Skeletal muscle cell (primary cell): ENCODE measurements at regions not wholly inside any gene's neighbourhood (a gene's known extent, or its start where the extent isn't known, plus 50 kb on each side); places are given as distances from the start of the nearest gene placed in this dataset.
A peak's percentile ranks its signal among the peaks of the same experiment; 100 is the strongest.

Experiments
- DNase-seq: peaks from one replicate; pipeline ENCODE4 v3.0.0-alpha.2; 2010; ENCODE audit warnings: low read depth
- H3K4me3 ChIP-seq: 2 replicates; pipeline ENCODE4 v1.5.1; 2011; ENCODE audit warnings: low read depth, mild to moderate bottlenecking, control low read depth, low read length, moderate library complexity

- no peak for DNase-seq
- no peak overlapping the region for H3K4me3 ChIP-seq
Observed at GRCh38 chr11:119525180-119525866, 102.4 kb upstream of the THY1 start.

DNA sequence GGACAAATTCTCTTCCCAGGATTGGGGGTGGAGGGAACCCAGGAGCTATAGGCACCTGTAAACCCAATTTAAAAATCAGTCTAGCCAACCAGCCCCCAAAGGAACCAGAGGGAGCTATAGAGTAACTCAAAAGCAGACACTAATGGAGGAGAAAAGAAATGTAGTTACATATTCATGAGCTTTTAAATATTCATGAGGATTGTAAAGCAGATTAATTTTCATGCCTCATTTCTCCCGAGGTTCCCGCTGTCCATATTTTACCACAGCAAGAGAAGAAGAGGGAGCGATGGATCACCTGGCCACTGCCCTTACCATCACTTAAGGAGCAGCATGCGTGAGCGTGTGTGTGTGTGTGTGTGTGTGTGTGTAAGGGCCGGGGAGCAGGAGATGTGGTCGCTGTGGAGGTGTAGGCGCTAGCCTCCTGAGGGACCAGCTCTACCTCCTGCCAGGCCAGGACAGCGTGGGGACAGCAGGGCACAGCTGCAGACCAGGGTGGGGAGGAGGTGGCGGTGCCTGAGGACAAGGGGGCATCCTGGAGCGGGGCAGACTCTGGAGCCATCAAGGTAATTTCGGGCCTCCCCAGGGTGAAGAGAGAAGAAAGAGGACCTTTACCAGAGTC lies 100.7 kb upstream of the THY1 start:
- no peak for DNase-seq
- no peak overlapping the region for H3K4me3 ChIP-seq

GRCh38 chr11:119522609-119523008 lies 99.6 kb upstream of the THY1 start:
- no peak overlapping the region for H3K4me3 ChIP-seq
- no peak for DNase-seq

DNA sequence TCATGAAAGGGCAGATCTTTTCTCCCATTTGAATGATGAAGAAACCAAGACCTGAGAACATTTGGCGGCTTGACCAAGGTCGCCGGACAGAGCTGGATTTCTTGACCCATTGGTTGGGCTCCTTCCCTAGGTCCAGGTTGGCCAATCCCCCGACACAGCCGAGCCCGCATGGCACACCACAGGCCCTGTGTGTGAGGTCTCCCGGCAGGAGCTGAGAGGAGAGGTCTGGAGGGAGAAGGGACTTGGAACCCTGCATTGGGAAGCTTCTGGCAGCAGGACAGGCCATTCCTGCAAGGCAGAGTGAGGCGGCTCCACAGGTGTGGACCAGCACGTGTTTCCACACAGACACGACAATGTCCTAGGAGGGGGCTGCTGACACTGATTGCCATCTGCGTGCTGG lies 98.6 kb upstream of the THY1 start:
- DNase-seq, result no peak
- no peak overlapping the region for H3K4me3 ChIP-seq

DNA sequence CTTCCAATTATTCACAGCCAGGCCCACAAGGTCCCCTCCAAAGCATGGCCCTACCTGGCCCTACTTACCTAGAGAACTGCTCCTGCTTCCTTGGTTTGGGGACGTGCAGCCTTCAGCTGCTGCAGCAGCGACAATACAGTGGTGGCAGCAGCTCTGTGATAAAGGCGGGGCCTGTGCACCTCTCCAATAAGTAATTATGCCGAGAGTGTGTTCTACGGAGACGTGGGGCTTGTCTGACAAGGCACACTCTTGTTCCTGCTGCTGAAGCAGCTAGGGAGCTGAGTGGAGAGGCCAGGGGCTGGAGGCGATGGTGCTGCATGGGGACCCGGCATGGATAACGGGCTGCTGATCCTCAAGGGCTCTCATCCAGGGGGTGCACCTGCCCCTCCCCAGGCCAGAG lies 98.0 kb upstream of the THY1 start:
- DNase-seq, result no peak

GRCh38 chr11:119520400-119520799 lies 97.4 kb upstream of the THY1 start:
- no peak overlapping the region for H3K4me3 ChIP-seq
- DNase-seq, result no peak

More for the DNA sequence above, 98.0 kb upstream of the THY1 start:
- no peak overlapping the region for H3K4me3 ChIP-seq

GRCh38 chr11:119519796-119520195 lies 96.8 kb upstream of the THY1 start:
- no peak for DNase-seq
- H3K4me3 ChIP-seq, result no peak overlapping the region

DNA sequence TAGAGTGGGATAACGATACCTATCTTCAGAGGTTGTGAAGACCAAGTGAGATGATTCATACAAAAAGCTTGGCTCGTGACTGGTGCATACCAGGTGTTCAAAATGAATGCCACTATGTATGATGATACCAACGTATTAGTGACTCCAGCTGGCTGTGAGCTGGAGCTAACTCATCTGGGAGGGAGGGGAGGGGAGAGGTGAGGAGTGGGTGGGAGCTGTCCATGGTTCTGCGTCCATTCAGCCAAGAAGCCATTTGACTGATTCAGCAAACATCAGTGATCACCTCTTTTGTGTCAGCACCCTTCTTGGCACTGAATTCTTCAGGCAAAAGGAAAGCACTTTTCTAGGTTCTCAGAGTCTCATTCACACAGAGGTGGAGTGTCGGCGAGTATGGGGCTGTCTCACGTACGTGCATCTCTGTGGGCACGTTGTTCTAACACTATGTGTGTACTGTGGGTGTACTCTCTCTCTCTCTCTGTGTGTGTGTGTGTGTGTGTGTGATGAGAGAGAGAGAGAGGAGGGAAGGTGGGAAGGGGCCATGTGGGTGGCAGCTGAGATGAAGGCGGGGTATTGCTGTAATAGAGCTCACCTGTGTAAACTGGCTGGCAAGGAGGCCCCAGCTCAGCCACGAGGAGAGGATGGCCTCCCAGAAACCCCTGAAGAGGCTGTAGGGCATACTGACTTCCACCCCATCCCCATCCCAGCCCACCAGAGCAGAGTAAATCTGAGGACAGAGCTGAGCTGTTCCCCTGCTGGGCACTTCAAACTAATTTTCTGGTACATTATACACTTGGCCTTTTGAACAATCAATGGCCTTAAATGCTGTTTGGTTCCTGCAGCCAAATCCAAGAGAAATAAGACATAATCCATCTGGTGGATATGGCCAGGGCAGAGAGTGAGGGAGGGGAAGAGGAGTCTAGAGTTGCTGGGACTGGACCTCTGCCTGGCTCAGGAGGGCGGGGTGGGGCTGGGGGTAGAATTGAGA lies 96.1 kb upstream of the THY1 start:
- no peak overlapping the region for H3K4me3 ChIP-seq
- DNase-seq, result peak; percentile 9

- no peak for DNase-seq
- H3K4me3 ChIP-seq, result no peak overlapping the region
Observed at GRCh38 chr11:119515771-119516400, 92.9 kb upstream of the THY1 start.

DNA sequence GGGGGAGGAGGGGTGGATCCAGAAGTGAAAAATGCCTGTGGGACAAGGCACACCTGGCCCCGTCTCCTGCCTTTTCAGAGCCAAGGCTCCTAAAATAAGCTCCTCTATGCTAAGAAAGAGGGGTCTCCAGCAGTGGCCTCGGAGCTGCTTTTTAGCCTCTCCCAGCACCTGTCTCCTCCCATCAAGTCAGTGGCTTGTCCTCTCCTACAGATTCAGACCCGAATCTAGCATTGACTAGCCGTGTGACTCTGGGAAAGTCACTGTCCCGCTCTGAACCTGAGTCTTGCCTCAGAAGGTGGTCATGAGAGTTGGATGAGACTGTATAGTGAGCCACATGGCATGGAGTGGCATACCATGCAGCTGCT lies 90.8 kb upstream of the THY1 start:
- DNase-seq, result no peak
- no peak overlapping the region for H3K4me3 ChIP-seq

GRCh38 chr11:119513131-119513805 lies 90.3 kb upstream of the THY1 start:
- no peak overlapping the region for H3K4me3 ChIP-seq
- DNase-seq, result no peak

GRCh38 chr11:119512369-119512768 lies 89.4 kb upstream of the THY1 start:
- no peak for DNase-seq
- H3K4me3 ChIP-seq, result no peak overlapping the region

GRCh38 chr11:119511614-119512306 lies 88.8 kb upstream of the THY1 start:
- DNase-seq, result no peak

GRCh38 chr11:119509969-119510401 lies 87.0 kb upstream of the THY1 start:
- no peak overlapping the region for H3K4me3 ChIP-seq
- peak; percentile 77 for DNase-seq

More at GRCh38 chr11:119511614-119512306, 88.8 kb upstream of the THY1 start:
- no peak overlapping the region for H3K4me3 ChIP-seq

GRCh38 chr11:119509282-119509841 lies 86.4 kb upstream of the THY1 start:
- no peak for DNase-seq
- no peak overlapping the region for H3K4me3 ChIP-seq

DNA sequence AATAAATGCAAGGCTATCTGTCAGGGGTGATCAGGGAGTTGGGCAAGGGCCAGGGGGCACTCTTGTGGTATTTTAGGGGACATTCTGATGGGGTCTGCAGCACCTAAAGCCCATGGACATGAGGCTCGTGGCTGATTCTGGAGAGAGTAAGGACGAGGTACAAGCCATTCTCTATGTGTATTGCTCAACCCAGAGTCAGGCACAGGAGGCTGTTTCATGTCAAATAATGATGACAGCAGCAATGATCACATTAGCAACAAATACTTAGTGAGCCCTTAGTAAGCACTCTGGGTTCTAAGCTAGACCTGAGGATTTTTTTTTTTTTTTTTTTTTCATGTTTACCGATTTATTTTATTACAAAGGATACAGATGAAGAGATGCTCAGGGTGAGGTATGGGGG lies 83.5 kb upstream of the THY1 start:
- DNase-seq, result no peak
- H3K4me3 ChIP-seq, result no peak overlapping the region

DNA sequence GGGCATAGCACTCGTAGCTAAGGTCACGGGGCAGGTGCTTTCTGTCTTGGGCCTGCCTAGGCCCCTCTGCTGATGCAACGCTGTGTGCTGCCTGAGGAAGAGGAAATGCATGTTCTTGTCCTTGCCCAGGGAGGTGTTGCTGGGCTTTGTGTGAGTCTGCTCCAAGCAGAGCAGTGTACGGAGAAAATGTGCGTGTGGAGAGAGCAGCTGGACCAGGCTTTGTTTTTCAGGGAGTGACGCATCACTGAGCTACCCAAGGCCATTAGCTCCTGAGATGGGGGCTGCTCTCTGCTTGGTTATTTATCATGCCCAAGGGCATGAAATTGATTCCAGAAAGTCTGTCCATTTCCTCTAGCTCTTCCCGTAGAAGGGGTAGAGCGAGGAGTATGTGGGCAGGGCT lies 82.9 kb upstream of the THY1 start:
- no peak overlapping the region for H3K4me3 ChIP-seq
- DNase-seq, result peak; percentile 36

DNA sequence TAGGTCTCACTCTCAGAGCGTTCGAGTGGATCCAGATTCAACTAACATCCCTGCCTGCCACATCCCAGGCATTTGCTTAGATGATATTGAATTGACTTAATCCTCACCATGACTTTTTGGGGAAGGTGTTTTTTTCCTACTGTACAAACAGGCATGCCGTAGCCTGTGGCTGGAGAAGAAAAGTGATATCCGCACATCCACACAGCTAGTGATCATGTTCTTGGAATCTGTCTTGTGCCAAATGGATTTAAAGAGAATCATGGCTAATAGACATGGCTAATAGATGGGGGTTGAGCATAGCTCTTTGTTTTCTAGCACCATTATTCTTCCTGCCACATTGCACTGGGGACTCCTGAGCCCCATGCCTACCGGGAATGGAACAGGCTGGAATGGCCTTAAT lies 82.1 kb upstream of the THY1 start:
- DNase-seq, result no peak
- no peak overlapping the region for H3K4me3 ChIP-seq
